ENCODE measurements at regions not wholly inside any gene's neighbourhood (a gene's known extent, or its start where the extent isn't known, plus 50 kb on each side); places are given as distances from the start of the nearest gene placed in this dataset.
A peak's percentile ranks its signal among the peaks of the same experiment; 100 is the strongest.
"Not testable (repeated sequence)": the region's sequence is repeated elsewhere in the genome, so short reads cannot be mapped to it uniquely, and the experiment has no call there.

DNA sequence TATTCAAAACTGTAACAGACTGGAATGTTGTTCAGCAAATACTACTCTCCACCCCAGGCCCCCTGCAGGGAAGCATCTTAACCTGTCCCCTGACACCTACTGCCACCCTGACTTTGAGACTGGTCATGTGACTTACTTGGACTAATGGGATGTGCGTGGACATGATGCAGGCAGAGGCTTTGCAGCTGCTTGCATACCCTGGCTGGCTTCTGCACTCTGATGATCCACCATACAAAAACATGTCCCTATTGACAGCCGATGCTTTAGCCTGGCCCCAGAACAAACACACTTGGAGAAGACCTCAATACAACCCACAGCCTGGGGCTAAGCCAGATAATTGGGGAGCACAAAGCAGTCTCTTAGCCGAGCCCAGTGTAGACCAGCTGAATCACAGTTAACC is 180.5 kb downstream of the ATP6V0E2 start:
- H3K4me1 ChIP-seq (ENCODE audit: control insufficient read depth in 1 of 2, insufficient read depth in 2 of 2, low read length in 2 of 2); H3K27ac ChIP-seq (ENCODE audit: low read depth in 1 of 2, low read length in 2 of 2); H2AFZ ChIP-seq (ENCODE audit: insufficient read depth, low read depth, low read length, poor library complexity, severe bottlenecking); H3K36me3 ChIP-seq (replicated peaks in 1 of 2; ENCODE audit: control insufficient read depth in 1 of 2, insufficient read depth in 2 of 2, low read length in 2 of 2); H3K9me3 ChIP-seq (replicated peaks in 1 of 2; ENCODE audit: control insufficient read depth in 1 of 2, insufficient read depth in 1 of 2, low read length in 2 of 2); H4K20me1 ChIP-seq (ENCODE audit: insufficient read depth, low read length); H3K36me3 Mint-ChIP-seq; H3K4me3 ChIP-seq (replicated peaks in 1 of 3; ENCODE audit: low read depth in 2 of 3, low read length in 3 of 3); H3K4me1 Mint-ChIP-seq; H3K27me3 ChIP-seq (ENCODE audit: control insufficient read depth in 2 of 2, insufficient read depth in 2 of 2, low read length in 2 of 2); H3K9ac ChIP-seq (ENCODE audit: insufficient read depth, low read length, poor library complexity, severe bottlenecking); H3K9me3 Mint-ChIP-seq; H3K4me3 Mint-ChIP-seq; DNase-seq; H3K79me2 ChIP-seq (ENCODE audit: insufficient read depth, low read length); intact Hi-C loops (cut with micrococcal nuclease); H3K27ac Mint-ChIP-seq; H3K4me2 ChIP-seq (replicated peaks; ENCODE audit: extremely low read depth, low read length, poor library complexity, severe bottlenecking): not testable (repeated sequence)
- no CpG with 5 or more reads among the region's 3 CpGs for WGBS (ENCODE audit: insufficient coverage)
- peaks cover 8 to 20% (median 14%) of the 10 kb centered on the region in 3 donors for H3K27me3 Mint-ChIP-seq (ENCODE audit: low read depth in 3 of 3)

DNA sequence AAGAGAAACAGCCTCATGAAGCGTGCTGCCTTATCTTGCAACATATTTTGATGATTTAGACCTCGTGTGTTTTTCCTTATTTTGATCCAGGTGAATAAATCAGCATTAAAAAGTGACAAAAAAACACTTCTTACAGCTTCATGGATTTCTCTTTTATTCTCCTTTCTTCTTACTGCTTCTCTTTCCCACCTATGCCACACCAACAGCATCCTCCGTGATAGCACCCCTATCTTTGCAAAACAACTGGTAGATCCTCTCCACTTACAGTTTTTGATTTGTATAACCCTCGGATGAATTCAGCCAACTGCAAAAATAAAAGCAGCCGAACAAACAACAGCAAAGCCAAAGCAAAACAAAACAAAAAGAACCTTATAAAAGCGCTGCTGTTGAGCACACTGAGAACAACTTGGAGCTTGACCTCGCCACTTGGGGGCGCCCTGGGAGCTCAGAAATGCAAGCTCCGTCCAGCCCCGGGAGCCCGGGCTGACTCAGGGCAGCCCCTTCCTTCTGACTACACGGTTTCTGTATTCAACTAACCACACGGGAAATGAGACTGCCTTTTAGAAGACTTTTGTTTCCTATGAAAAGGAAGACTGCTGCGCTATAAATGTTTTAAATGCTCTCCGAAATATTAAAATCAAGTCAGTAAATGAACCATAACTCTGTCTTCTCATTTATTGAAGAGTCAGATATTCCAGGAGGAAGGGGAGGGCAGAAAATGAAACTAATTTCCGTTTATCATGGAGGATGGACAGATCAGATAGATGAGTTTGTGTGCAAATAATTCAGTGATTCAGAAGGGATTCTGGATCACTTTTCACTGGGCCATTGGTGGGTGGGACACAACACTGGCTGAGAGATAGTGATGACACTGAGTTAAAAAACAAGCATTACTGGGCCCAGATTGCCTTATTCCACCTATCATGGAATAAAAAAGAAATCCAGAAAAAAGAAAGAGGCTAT is 186.8 kb downstream of the ATP6V0E2 start:
- H3K36me3 ChIP-seq (replicated peaks in 1 of 2; ENCODE audit: control insufficient read depth in 1 of 2, insufficient read depth in 2 of 2, low read length in 2 of 2); H3K27me3 Mint-ChIP-seq (ENCODE audit: low read depth in 3 of 3); intact Hi-C loops (cut with micrococcal nuclease); H3K9ac ChIP-seq (ENCODE audit: insufficient read depth, low read length, poor library complexity, severe bottlenecking); H3K9me3 Mint-ChIP-seq; H3K27ac ChIP-seq (ENCODE audit: low read depth in 1 of 2, low read length in 2 of 2); H3K27me3 ChIP-seq (ENCODE audit: control insufficient read depth in 2 of 2, insufficient read depth in 2 of 2, low read length in 2 of 2); H3K9me3 ChIP-seq (replicated peaks in 1 of 2; ENCODE audit: control insufficient read depth in 1 of 2, insufficient read depth in 1 of 2, low read length in 2 of 2); H3K4me3 Mint-ChIP-seq; H3K4me1 ChIP-seq (ENCODE audit: control insufficient read depth in 1 of 2, insufficient read depth in 2 of 2, low read length in 2 of 2); H3K4me2 ChIP-seq (replicated peaks; ENCODE audit: extremely low read depth, low read length, poor library complexity, severe bottlenecking); H4K20me1 ChIP-seq (ENCODE audit: insufficient read depth, low read length); H3K4me1 Mint-ChIP-seq; H3K79me2 ChIP-seq (ENCODE audit: insufficient read depth, low read length); H3K36me3 Mint-ChIP-seq; H2AFZ ChIP-seq (ENCODE audit: insufficient read depth, low read depth, low read length, poor library complexity, severe bottlenecking); H3K27ac Mint-ChIP-seq; DNase-seq; H3K4me3 ChIP-seq (replicated peaks in 1 of 3; ENCODE audit: low read depth in 2 of 3, low read length in 3 of 3): not testable (repeated sequence)
- WGBS (ENCODE audit: insufficient coverage) = no CpG with 5 or more reads among the region's 16 CpGs
- TF ChIP-seq, protein P1, sequence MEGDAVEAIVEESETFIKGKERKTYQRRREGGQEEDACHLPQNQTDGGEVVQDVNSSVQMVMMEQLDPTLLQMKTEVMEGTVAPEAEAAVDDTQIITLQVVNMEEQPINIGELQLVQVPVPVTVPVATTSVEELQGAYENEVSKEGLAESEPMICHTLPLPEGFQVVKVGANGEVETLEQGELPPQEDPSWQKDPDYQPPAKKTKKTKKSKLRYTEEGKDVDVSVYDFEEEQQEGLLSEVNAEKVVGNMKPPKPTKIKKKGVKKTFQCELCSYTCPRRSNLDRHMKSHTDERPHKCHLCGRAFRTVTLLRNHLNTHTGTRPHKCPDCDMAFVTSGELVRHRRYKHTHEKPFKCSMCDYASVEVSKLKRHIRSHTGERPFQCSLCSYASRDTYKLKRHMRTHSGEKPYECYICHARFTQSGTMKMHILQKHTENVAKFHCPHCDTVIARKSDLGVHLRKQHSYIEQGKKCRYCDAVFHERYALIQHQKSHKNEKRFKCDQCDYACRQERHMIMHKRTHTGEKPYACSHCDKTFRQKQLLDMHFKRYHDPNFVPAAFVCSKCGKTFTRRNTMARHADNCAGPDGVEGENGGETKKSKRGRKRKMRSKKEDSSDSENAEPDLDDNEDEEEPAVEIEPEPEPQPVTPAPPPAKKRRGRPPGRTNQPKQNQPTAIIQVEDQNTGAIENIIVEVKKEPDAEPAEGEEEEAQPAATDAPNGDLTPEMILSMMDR (IDR thresholded peaks at IDR 0.05) = peak; percentile 41

DNA sequence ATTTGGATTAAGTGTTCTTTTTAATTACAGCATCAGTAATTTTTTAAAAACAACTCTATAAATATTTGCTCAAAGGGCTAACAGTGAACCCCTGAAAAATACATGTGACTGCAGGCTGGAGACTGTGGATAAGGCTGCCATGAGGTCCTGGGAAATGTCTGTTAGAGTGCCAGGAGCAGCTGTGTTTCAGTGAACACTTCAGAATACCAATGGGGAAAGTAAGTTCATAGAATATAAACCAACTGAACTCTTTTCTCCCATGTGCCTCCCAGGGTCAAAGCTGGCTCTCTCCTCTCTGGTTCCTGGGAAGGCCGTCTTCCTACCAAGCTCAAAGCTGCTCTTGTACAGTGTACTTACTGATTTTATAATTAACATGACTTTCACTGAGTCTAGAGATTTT is 189.4 kb downstream of the ATP6V0E2 start:
- H3K4me3 ChIP-seq (replicated peaks in 1 of 3; ENCODE audit: low read depth in 2 of 3, low read length in 3 of 3); H3K9me3 Mint-ChIP-seq; H3K36me3 Mint-ChIP-seq; H3K27me3 Mint-ChIP-seq (ENCODE audit: low read depth in 3 of 3); H3K4me3 Mint-ChIP-seq; intact Hi-C loops (cut with micrococcal nuclease); H3K27ac ChIP-seq (ENCODE audit: low read depth in 1 of 2, low read length in 2 of 2); H4K20me1 ChIP-seq (ENCODE audit: insufficient read depth, low read length); H3K36me3 ChIP-seq (replicated peaks in 1 of 2; ENCODE audit: control insufficient read depth in 1 of 2, insufficient read depth in 2 of 2, low read length in 2 of 2); H3K4me1 ChIP-seq (ENCODE audit: control insufficient read depth in 1 of 2, insufficient read depth in 2 of 2, low read length in 2 of 2); H3K9ac ChIP-seq (ENCODE audit: insufficient read depth, low read length, poor library complexity, severe bottlenecking); H3K27me3 ChIP-seq (ENCODE audit: control insufficient read depth in 2 of 2, insufficient read depth in 2 of 2, low read length in 2 of 2); H3K4me2 ChIP-seq (replicated peaks; ENCODE audit: extremely low read depth, low read length, poor library complexity, severe bottlenecking); H3K27ac Mint-ChIP-seq; H3K79me2 ChIP-seq (ENCODE audit: insufficient read depth, low read length); DNase-seq; H3K9me3 ChIP-seq (replicated peaks in 1 of 2; ENCODE audit: control insufficient read depth in 1 of 2, insufficient read depth in 1 of 2, low read length in 2 of 2); H3K4me1 Mint-ChIP-seq; H2AFZ ChIP-seq (ENCODE audit: insufficient read depth, low read depth, low read length, poor library complexity, severe bottlenecking): not testable (repeated sequence)
- no CpG with 5 or more reads among the region's 1 CpG for WGBS (ENCODE audit: insufficient coverage)

Measured in CD14-positive monocyte (primary cell).